SK-N-SH (cell line): ENCODE measurements at regions not wholly inside any gene's neighbourhood (a gene's known extent, or its start where the extent isn't known, plus 50 kb on each side); places are given as distances from the start of the nearest gene placed in this dataset.
A peak's percentile ranks its signal among the peaks of the same experiment; 100 is the strongest.

Experiments used
- CTCF ChIA-PET: fragments of 300-600, 350-600 bp; formaldehyde crosslinking; extraction: SDS; loops from one replicate; lab custom pipeline; 2021; lab: Yijun Ruan, JAX
- POLR2A ChIA-PET: fragments of 350-600 bp; sonication (Branson Sonifier 250); formaldehyde crosslinking; extraction: SDS; loops from one replicate; lab custom pipeline; 2020; ENCODE audit warnings: antibody characterized with exemption, inconsistent platforms; lab: Yijun Ruan, JAX
- DNase-seq: peaks from one replicate; pipeline ENCODE4 v3.0.0; 2012
- H2AFZ ChIP-seq: fragments of 200-600 bp; sonication (generic); 2 replicates; pipeline ENCODE4 v1.8.1; 2016; ENCODE audit warnings: antibody characterized with exemption, mild to moderate bottlenecking, low read depth
- H3F3A ChIP-seq: fragments of 200-600 bp; sonication (generic); replicated peaks from 2 replicates; pipeline ENCODE3; 2016; ENCODE audit warnings: antibody characterized with exemption, mild to moderate bottlenecking; ENCODE audit not compliant: insufficient read depth
- H3K27ac ChIP-seq, 2 experiments: fragments of 200-500 bp in 1 of 2; fragments of 200-600 bp in 1 of 2; sonication (Bioruptor generic) in 1 of 2; sonication (generic), shearing (Covaris generic) in 1 of 2; 2 replicates each; pipeline versions ENCODE4 v1.5.1 to v1.6.1; 2014 to 2016; ENCODE audit warnings: low read depth in 2 of 2, inconsistent platforms in 1 of 2, low read length in 1 of 2, mild to moderate bottlenecking in 1 of 2, mixed read lengths in 1 of 2
- H3K27me3 ChIP-seq: fragments of 200-600 bp; sonication (generic), shearing (Covaris generic); 2 replicates; pipeline ENCODE4 v1.6.1; 2016; ENCODE audit warnings: mixed run types; ENCODE audit not compliant: insufficient read depth
- H3K36me3 ChIP-seq, 2 experiments: fragments of 200-500 bp in 1 of 2; fragments of 200-600 bp in 1 of 2; sonication (Bioruptor generic) in 1 of 2; sonication (generic) in 1 of 2; replicated peaks in 1 of 2; 2 replicates each; pipeline versions ENCODE3 to v1.5.1; 2014 to 2016; ENCODE audit warnings: low read length in 1 of 2, mild to moderate bottlenecking in 1 of 2; ENCODE audit not compliant: insufficient read depth in 2 of 2, control insufficient read depth in 1 of 2
- H3K4me1 ChIP-seq, 2 experiments: fragments of 200-500 bp in 1 of 2; fragments of 200-600 bp in 1 of 2; sonication (Bioruptor generic) in 1 of 2; sonication (generic), shearing (Covaris generic) in 1 of 2; 2 replicates each; pipeline versions ENCODE4 v1.5.1 to v1.6.1; 2014 to 2016; ENCODE audit warnings: low read depth in 1 of 2, low read length in 1 of 2, mixed run types in 1 of 2; ENCODE audit not compliant: insufficient read depth in 2 of 2, control insufficient read depth in 1 of 2
- H3K4me2 ChIP-seq: fragments of 200-600 bp; sonication (generic), shearing (Covaris generic); 2 replicates; pipeline ENCODE4 v1.6.1; 2017; ENCODE audit warnings: mixed run types
- H3K4me3 ChIP-seq, 2 experiments: fragments of 200-500 bp in 1 of 2; fragments of 200-600 bp in 1 of 2; sonication (Bioruptor generic) in 1 of 2; sonication (generic), shearing (Covaris generic) in 1 of 2; 2 replicates each; pipeline versions ENCODE4 v1.5.1 to v1.8.1; 2014 to 2016; ENCODE audit warnings: low read depth in 2 of 2, inconsistent platforms in 1 of 2, low read length in 1 of 2, mild to moderate bottlenecking in 1 of 2, mixed read lengths in 1 of 2, moderate library complexity in 1 of 2
- H3K79me2 ChIP-seq: fragments of 200-600 bp; sonication (generic); 2 replicates; pipeline ENCODE4 v1.8.1; 2017; ENCODE audit warnings: mild to moderate bottlenecking; ENCODE audit not compliant: insufficient read depth
- H3K9ac ChIP-seq: fragments of 200-600 bp; sonication (generic); 2 replicates; pipeline ENCODE4 v1.6.1; 2017; ENCODE audit warnings: mixed run types
- H3K9me2 ChIP-seq: fragments of 200-600 bp; sonication (generic); 2 replicates; pipeline ENCODE4 v1.6.1; 2017; ENCODE audit warnings: mixed run types
- H3K9me3 ChIP-seq: fragments of 200-600 bp; sonication (generic); 2 replicates; pipeline ENCODE4 v1.6.1; 2017; ENCODE audit warnings: mixed run types, mild to moderate bottlenecking, moderate library complexity
- H4K20me1 ChIP-seq: fragments of 200-600 bp; sonication (generic); 2 replicates; pipeline ENCODE4 v1.6.1; 2017; ENCODE audit warnings: mild to moderate bottlenecking, mixed run types; ENCODE audit not compliant: insufficient read depth
- EP300 ChIP-seq, 2 experiments: IDR thresholded peaks; 2 replicates each; pipeline versions ENCODE4 v1.4.0 to v1.6.1; 2012; ENCODE audit warnings: borderline replicate concordance in 1 of 2, low read depth in 1 of 2, low read length in 1 of 2
- FOSL2 ChIP-seq: IDR thresholded peaks from 2 replicates; pipeline ENCODE4 v1.4.0; 2012; ENCODE audit warnings: low read depth, mild to moderate bottlenecking, moderate library complexity, borderline replicate concordance
- FOXJ3 ChIP-seq: sonication (generic); formaldehyde crosslinking; IDR thresholded peaks from 2 replicates; pipeline ENCODE4 v1.5.1; 2020; ENCODE audit warnings: mild to moderate bottlenecking, missing genetic modification reagents
- FOXM1 ChIP-seq: IDR thresholded peaks from 2 replicates; pipeline ENCODE4 v1.4.0; 2012; ENCODE audit warnings: low read depth, mild to moderate bottlenecking
- JUND ChIP-seq: IDR thresholded peaks from 2 replicates; pipeline ENCODE4 v1.4.0; 2012
- MXI1 ChIP-seq: IDR thresholded peaks from 2 replicates; pipeline ENCODE4 v1.6.1; 2012; ENCODE audit warnings: mild to moderate bottlenecking, low read depth, low read length, improper control_type of control experiment
- NFIC ChIP-seq: IDR thresholded peaks from 2 replicates; pipeline ENCODE4 v1.4.0; 2012; ENCODE audit warnings: borderline replicate concordance
- NRF1 ChIP-seq: IDR thresholded peaks from 2 replicates; pipeline ENCODE4 v1.6.1; 2012; ENCODE audit warnings: low read depth, mild to moderate bottlenecking, low read length
- POLR2AphosphoS5 ChIP-seq: IDR thresholded peaks from 2 replicates; pipeline ENCODE4 v1.6.1; 2012; ENCODE audit warnings: low read depth, low read length
- RCOR1 ChIP-seq: fragments of 150-350 bp; IDR thresholded peaks from 2 replicates; pipeline ENCODE4 v1.6.1; 2017; ENCODE audit warnings: antibody characterized with exemption, low read length
- RFX5 ChIP-seq: IDR thresholded peaks from 2 replicates; pipeline ENCODE4 v1.6.1; 2012; ENCODE audit warnings: mild to moderate bottlenecking, improper control_type of control experiment, low read length
- RXRA ChIP-seq: IDR thresholded peaks from 2 replicates; pipeline ENCODE4 v1.4.0; 2012; ENCODE audit warnings: low read depth, mild to moderate bottlenecking, borderline replicate concordance
- SIN3A ChIP-seq: IDR thresholded peaks from 2 replicates; pipeline ENCODE4 v1.6.1; 2012; ENCODE audit warnings: low read depth, mild to moderate bottlenecking, low read length, moderate library complexity, borderline replicate concordance
- TAF1 ChIP-seq: IDR thresholded peaks from 2 replicates; pipeline ENCODE4 v1.6.1; 2012; ENCODE audit warnings: low read depth, mild to moderate bottlenecking, low read length, moderate library complexity, borderline replicate concordance
- YY1 ChIP-seq: IDR thresholded peaks from 2 replicates; pipeline ENCODE4 v1.4.0; 2012; ENCODE audit warnings: low read depth, mild to moderate bottlenecking
- WGBS: methylation state at CpG from one replicate; pipeline ENCODE4 v1.1.6; 2017; ENCODE audit warnings: low lambda C conversion rate; 5-methylcytosine and 5-hydroxymethylcytosine counted together
- TF ChIP-seq, protein P1 (sequence below): fragments of 150-350 bp; IDR thresholded peaks from 2 replicates; pipeline ENCODE4 v1.6.1; 2017; ENCODE audit warnings: antibody characterized with exemption, low read length, low read depth, borderline replicate concordance
- TF ChIP-seq, protein P2 (sequence below): IDR thresholded peaks from 2 replicates; pipeline ENCODE4 v1.4.0; 2012; ENCODE audit warnings: low read depth, borderline replicate concordance
- TF ChIP-seq, protein P3 (sequence below): IDR thresholded peaks from 2 replicates; pipeline ENCODE4 v1.4.0; 2012; ENCODE audit warnings: low read depth, borderline replicate concordance
- TF ChIP-seq, protein P4 (sequence below): IDR thresholded peaks from 2 replicates; pipeline ENCODE4; 2012
- TF ChIP-seq, protein P5 (sequence below): IDR thresholded peaks from 2 replicates; pipeline ENCODE4 v1.4.0; 2012; ENCODE audit warnings: low read depth

DNA sequence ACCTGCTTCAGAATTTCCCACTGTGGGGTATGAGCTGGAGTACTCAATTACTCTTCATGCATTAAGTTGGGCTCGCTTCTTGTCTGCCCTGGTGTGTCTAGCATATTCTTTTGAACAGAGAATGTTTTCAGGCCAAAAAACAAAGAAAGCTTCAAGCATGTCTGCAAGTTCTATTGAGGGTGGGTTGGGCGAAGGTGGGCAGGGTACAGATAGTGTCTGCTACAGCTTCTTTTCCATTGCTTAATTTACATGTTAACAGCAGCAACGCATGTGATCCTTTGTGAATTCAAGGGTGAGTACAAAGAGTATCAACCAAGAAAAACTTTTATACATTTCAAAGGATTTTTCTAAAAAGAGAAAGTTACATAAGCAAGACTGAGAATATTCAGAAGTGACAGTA, 406.5 kb downstream of the IRS2 start (continued):
- TF ChIP-seq, protein P1, sequence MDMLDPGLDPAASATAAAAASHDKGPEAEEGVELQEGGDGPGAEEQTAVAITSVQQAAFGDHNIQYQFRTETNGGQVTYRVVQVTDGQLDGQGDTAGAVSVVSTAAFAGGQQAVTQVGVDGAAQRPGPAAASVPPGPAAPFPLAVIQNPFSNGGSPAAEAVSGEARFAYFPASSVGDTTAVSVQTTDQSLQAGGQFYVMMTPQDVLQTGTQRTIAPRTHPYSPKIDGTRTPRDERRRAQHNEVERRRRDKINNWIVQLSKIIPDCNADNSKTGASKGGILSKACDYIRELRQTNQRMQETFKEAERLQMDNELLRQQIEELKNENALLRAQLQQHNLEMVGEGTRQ = no peak
- TF ChIP-seq EP300 (IDR thresholded peaks at IDR 0.05; ENCODE audit: borderline replicate concordance in 1 of 2, low read depth in 1 of 2, low read length in 1 of 2) (no peak), FOXM1 (no peak), MXI1 (no peak), YY1 (no peak), RXRA (no peak)
- TF ChIP-seq, protein P2, sequence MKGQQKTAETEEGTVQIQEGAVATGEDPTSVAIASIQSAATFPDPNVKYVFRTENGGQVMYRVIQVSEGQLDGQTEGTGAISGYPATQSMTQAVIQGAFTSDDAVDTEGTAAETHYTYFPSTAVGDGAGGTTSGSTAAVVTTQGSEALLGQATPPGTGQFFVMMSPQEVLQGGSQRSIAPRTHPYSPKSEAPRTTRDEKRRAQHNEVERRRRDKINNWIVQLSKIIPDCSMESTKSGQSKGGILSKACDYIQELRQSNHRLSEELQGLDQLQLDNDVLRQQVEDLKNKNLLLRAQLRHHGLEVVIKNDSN = no peak
- TF ChIP-seq, all 33 proteins: peak for 0

DNA sequence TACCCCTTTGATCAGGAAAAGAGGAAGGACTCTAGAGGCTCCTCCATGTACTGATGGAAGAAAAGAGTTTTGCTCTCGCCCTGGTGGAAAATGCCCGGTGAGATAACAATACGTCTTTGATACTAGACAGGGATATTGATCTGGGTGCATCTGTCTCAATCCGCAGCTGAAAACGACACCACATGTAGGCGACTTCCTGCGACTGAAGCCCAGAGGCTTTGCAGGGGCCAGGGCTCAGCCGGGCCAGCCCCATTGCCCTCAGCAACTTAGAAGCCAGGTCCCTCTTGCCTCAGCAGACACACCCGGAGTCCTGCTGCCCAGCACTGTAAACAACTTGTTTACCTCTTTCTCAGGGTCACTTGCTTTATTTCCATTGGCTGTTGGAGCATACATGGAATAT, 409.4 kb downstream of the IRS2 start:
- Histone ChIP-seq H4K20me1 (no peaks in the 10 kb centered on the region), H3K4me3 (no peak overlapping the region), H3K9me3 (no peaks in the 10 kb centered on the region), H2AFZ (no peak overlapping the region), H3K9ac (no peak overlapping the region), H3K27ac (no peak overlapping the region; a peak in 1 of 4 replicates), H3K4me2 (no peak overlapping the region), H3K36me3 (no peaks in the 10 kb centered on the region), H3F3A (peaks cover 3% of the 10 kb centered on the region), H3K27me3 (no peaks in the 10 kb centered on the region)
- CTCF ChIA-PET = interaction anchor here (0.9 kb wide), 1 partner anchor 12 kb away, joined by 3 read pairs; no protein-coding TSS in a partner anchor
- peak; percentile 35 for DNase-seq
- 72% methylated on average over 8 of the region's 9 CpGs for WGBS
- no peak for TF ChIP-seq RCOR1
- TF ChIP-seq, all 33 proteins: peak for 0
- POLR2A ChIA-PET = no interaction called here
- H3K79me2 ChIP-seq = no peaks in the 10 kb centered on the region
- peaks cover 6 to 10% of the 10 kb centered on the region in 2 experiments; a peak in 3 of 4 replicates for H3K4me1 ChIP-seq
- H3K9me2 ChIP-seq = no peaks in the 10 kb centered on the region

DNA sequence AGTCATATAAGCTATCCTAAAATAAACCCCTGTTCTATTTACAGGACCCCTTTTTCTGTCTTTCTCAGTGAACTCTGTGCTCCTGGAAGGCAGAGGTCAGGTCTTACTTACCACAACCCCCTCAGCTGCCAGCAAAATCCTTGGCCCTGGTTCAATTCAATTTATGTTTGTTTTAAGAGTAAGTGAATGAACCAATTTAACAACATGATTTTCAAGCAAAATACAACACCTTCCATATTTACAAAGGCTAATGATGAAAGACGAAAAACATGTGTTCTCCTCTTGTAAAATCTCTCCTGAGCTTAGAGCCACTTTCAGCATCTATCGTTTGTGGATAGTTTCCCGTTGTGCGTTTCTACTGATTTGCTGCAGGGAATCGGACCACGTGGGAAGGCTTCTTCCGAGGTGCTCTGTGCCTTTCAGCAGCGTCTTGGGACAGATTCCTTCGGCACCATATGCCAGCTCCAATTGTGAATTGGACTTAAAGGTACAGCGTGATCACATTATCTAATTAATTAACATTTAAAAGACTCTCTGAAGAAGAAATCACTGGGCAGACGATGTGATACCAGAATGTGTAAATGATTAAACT, 411.7 kb downstream of the IRS2 start:
- Histone ChIP-seq H3F3A (no peaks in the 10 kb centered on the region), H3K79me2 (no peaks in the 10 kb centered on the region), H3K4me1 (peaks cover 0 to 22% of the 10 kb centered on the region in 2 experiments; a peak in 1 of 4 replicates), H4K20me1 (no peaks in the 10 kb centered on the region), H3K4me2 (no peak overlapping the region), H3K9me3 (no peaks in the 10 kb centered on the region), H3K27ac (no peak overlapping the region), H3K36me3 (no peaks in the 10 kb centered on the region), H3K27me3 (no peaks in the 10 kb centered on the region), H2AFZ (no peak overlapping the region), H3K9ac (no peak overlapping the region), H3K9me2 (no peaks in the 10 kb centered on the region), H3K4me3 (no peak overlapping the region)
- WGBS = 82% methylated on average over 11 of the region's 11 CpGs
- ChIA-PET POLR2A (no interaction called here), CTCF (no interaction called here)
- DNase-seq = no peak
- TF ChIP-seq, protein P3, sequence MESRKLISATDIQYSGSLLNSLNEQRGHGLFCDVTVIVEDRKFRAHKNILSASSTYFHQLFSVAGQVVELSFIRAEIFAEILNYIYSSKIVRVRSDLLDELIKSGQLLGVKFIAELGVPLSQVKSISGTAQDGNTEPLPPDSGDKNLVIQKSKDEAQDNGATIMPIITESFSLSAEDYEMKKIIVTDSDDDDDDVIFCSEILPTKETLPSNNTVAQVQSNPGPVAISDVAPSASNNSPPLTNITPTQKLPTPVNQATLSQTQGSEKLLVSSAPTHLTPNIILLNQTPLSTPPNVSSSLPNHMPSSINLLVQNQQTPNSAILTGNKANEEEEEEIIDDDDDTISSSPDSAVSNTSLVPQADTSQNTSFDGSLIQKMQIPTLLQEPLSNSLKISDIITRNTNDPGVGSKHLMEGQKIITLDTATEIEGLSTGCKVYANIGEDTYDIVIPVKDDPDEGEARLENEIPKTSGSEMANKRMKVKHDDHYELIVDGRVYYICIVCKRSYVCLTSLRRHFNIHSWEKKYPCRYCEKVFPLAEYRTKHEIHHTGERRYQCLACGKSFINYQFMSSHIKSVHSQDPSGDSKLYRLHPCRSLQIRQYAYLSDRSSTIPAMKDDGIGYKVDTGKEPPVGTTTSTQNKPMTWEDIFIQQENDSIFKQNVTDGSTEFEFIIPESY = no peak
- no peak for TF ChIP-seq NRF1
- no peak for TF ChIP-seq EP300 (IDR thresholded peaks at IDR 0.05; ENCODE audit: borderline replicate concordance in 1 of 2, low read depth in 1 of 2, low read length in 1 of 2)
- TF ChIP-seq NFIC = no peak
- TF ChIP-seq FOXJ3 (CRISPR knock-in tag) = no peak
- no peak for TF ChIP-seq SIN3A
- no peak for TF ChIP-seq FOSL2
- TF ChIP-seq, protein P4, sequence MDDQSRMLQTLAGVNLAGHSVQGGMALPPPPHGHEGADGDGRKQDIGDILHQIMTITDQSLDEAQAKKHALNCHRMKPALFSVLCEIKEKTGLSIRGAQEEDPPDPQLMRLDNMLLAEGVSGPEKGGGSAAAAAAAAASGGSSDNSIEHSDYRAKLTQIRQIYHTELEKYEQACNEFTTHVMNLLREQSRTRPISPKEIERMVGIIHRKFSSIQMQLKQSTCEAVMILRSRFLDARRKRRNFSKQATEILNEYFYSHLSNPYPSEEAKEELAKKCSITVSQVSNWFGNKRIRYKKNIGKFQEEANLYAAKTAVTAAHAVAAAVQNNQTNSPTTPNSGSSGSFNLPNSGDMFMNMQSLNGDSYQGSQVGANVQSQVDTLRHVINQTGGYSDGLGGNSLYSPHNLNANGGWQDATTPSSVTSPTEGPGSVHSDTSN = no peak
- TF ChIP-seq RFX5 = no peak
- no peak for TF ChIP-seq TAF1
- no peak for TF ChIP-seq JUND
- no peak for TF ChIP-seq POLR2AphosphoS5
- TF ChIP-seq, protein P5, sequence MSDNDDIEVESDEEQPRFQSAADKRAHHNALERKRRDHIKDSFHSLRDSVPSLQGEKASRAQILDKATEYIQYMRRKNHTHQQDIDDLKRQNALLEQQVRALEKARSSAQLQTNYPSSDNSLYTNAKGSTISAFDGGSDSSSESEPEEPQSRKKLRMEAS = no peak
